Duodenal mucosa (tissue), 2 donors: ENCODE measurements at regions not wholly inside any gene's neighbourhood (a gene's known extent, or its start where the extent isn't known, plus 50 kb on each side); places are given as distances from the start of the nearest gene placed in this dataset.

ENCODE experiments used
- H3K27ac ChIP-seq: one replicate; pipeline ENCODE4 v1.7.0; 2013; ENCODE audit warnings: low read depth, low read length
- H3K27me3 ChIP-seq, 2 donors: one replicate each; pipeline ENCODE4 v1.7.0; 2013; ENCODE audit warnings: low read length in 2 of 2, control low read depth in 1 of 2; ENCODE audit not compliant: insufficient read depth in 2 of 2, control insufficient read depth in 1 of 2
- H3K36me3 ChIP-seq, 2 donors: one replicate each; pipeline ENCODE4 v1.7.0; 2013; ENCODE audit warnings: low read length in 2 of 2, control low read depth in 1 of 2; ENCODE audit not compliant: insufficient read depth in 2 of 2, control insufficient read depth in 1 of 2
- H3K4me1 ChIP-seq, 2 donors: one replicate each; pipeline ENCODE4 v1.7.0; 2013; ENCODE audit warnings: low read length in 2 of 2, control low read depth in 1 of 2; ENCODE audit not compliant: insufficient read depth in 2 of 2, control insufficient read depth in 1 of 2
- H3K4me3 ChIP-seq, 2 donors: one replicate each; pipeline ENCODE4 v1.7.0; 2013; ENCODE audit warnings: low read length in 2 of 2, low read depth in 1 of 2
- H3K9ac ChIP-seq, 2 donors: one replicate each; pipeline ENCODE4 v1.7.0; 2013; ENCODE audit warnings: low read length in 2 of 2, low read depth in 1 of 2
- H3K9me3 ChIP-seq, 2 donors: one replicate each; pipeline ENCODE4 v1.7.0; 2013; ENCODE audit warnings: low read length in 2 of 2, control low read depth in 1 of 2; ENCODE audit not compliant: control insufficient read depth in 1 of 2

DNA sequence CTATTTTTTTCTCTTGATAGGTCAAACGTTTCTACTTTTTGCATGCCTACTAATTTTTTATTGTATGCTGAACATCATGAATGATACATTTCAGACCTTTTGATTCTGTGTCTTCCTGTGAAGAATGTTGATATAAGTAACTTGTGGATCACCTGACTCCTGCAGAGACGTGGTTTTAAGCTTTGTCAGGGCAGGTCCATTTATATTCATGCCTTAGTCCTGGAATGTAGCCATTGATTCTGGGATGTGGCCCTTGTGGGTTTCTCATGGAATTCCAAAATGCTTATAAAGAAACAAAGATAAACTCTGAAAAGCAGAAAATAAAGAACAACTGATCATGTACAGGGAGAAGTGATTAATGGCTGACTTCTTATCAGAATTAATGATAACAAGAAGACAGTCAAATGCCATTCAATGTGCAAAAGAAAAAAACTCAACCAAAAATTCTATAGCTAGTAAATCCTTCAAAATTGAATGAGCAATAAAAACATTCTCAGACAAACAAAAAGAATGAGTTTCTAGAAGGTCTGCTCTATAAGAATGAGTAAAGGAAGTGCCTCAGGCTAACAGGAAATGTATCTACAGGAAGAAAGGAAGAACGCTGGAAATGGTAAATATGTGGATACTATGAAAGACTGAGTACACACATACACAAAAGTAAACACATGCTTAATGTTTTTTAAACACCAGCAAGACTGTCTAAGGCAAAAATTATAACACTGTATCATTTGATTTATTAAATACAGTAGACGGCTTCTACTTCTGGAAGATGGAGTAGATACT, 284.8 kb upstream of the DIO3 start:
- no peak overlapping the region for H3K9ac ChIP-seq
- no peaks in the 10 kb centered on the region for H3K36me3 ChIP-seq
- no peaks in the 10 kb centered on the region for H3K9me3 ChIP-seq
- H3K4me1 ChIP-seq, result no peaks in the 10 kb centered on the region
- peaks cover 0 to 6% of the 10 kb centered on the region in 2 donors for H3K27me3 ChIP-seq
- H3K4me3 ChIP-seq, result no peak overlapping the region
- H3K27ac ChIP-seq, result no peak overlapping the region

DNA sequence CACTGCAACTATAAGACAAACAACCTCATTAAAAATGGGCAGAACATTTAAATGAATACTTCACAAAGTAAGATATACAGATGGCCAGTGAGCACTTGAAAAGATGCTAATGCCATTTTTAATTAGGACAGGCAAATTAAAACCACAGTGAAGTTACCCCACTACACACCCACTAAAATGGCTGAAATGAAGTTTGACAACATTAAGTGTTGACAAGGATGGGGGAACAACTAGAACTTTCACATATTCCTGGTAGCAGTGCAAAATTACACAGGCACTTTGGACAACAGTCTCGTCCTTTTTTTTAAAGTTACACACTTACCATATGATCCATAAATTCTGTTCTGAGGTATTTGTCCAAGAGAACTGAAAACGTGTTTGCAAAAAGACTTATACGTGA, 278.9 kb upstream of the DIO3 start:
- H3K4me1 ChIP-seq, result no peaks in the 10 kb centered on the region
- no peaks in the 10 kb centered on the region for H3K36me3 ChIP-seq
- no peaks in the 10 kb centered on the region for H3K9me3 ChIP-seq
- H3K4me3 ChIP-seq, result no peak overlapping the region
- H3K27me3 ChIP-seq, result peaks cover 0 to 6% of the 10 kb centered on the region in 2 donors
- no peak overlapping the region for H3K27ac ChIP-seq
- no peak overlapping the region for H3K9ac ChIP-seq

DNA sequence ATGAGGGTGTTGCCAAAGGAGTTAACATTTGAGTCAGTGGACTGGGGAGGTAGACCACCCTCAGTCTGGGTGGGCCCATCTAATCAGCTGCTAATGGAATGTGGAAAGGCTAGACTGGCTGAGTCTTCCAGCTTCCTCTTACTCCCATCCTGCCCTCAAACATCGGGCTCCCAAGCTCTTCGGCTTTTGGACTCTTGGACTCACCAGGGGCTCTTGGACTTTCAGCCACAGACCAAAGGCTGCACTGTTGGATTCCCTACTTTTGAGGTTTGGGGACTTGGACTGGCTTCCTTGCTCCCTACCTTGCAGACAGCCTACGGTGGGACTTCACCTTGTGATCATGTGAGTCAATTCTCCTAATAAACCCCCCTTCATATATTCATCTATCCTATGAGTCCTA, 276.6 kb upstream of the DIO3 start:
- Histone ChIP-seq H3K27ac (no peak overlapping the region), H3K4me3 (no peak overlapping the region), H3K4me1 (no peaks in the 10 kb centered on the region), H3K27me3 (peaks cover 0 to 3% of the 10 kb centered on the region in 2 donors), H3K9me3 (no peaks in the 10 kb centered on the region), H3K9ac (no peak overlapping the region), H3K36me3 (no peaks in the 10 kb centered on the region)

DNA sequence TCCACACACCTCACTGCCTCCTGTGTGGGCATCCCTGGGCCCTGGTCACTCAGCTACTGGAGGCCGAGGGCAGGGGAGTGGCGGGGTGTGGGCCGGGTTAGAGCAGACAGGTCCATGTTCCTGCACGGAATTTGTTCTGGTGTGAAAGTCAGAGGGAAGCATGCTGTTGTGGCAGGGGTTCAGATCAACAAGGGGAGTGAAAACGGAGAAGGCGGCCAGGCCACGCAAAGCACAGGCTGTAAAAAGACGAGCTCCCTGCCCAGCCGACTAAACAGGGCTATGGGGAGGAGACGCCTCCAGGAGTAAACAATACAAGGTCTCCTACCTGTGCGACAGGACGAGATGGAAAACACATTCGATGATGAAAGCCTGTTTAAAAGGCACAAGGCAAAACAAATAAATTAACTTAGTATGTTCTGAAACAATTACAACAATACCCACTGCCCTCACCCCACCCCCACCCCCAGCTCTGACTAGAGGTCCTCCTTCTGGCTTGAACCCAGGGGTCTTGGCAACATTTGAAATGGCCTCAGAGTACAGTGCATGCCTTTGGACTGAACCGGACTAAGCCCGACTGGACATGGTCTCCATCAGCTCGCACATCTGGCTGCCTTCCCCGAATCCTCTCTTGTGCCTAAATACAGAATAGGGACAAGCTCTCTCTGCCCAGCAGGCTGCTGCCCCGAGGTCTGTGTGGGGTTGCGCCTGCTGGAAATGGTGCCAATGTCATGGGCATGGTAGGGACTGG, 274.9 kb upstream of the DIO3 start:
- Histone ChIP-seq H3K9ac (no peak overlapping the region), H3K9me3 (no peaks in the 10 kb centered on the region), H3K4me1 (no peaks in the 10 kb centered on the region), H3K4me3 (no peak overlapping the region), H3K36me3 (no peaks in the 10 kb centered on the region), H3K27me3 (no peaks in the 10 kb centered on the region), H3K27ac (no peak overlapping the region)

DNA sequence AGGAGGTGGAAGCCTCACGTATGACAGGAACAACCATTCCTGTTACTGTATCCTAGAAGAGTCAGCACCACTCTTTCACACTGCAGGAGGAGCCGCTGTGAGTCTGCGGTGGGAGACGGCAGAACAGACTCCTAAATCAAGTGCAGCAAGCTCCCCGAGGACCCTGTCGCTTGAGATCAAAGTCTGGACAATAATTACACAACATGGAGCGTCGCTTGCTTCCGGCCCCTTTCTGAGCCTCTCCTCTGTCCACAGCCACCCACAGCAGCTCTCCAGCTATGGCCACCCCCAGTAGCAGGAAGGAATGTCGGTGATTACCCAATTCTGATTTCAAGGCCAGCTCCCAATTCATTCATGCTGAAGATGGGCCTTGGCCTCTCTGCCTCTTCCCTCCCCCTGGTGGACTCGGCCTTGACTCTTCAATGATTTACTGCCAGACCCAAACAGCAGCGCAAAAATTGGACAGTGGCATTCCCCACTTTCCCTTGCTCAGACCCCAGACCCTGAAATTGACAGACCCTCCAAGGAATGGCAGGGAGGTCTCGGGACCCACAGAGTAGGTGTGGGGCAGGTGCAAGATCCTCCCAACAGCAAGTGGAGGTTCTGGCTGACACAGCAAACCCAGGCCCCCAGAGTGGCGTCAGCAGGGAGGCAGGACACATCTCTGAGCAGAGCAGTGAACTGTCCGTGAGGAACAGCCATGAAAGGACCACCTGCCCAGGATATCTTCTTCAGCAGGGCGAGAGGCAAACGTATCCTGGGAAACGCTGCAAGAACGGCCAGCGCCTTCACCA, 272.7 kb upstream of the DIO3 start:
- Histone ChIP-seq H3K27ac (no peak overlapping the region), H3K4me1 (no peaks in the 10 kb centered on the region), H3K4me3 (no peak overlapping the region), H3K27me3 (no peaks in the 10 kb centered on the region), H3K9ac (no peak overlapping the region), H3K36me3 (no peaks in the 10 kb centered on the region), H3K9me3 (no peaks in the 10 kb centered on the region)

DNA sequence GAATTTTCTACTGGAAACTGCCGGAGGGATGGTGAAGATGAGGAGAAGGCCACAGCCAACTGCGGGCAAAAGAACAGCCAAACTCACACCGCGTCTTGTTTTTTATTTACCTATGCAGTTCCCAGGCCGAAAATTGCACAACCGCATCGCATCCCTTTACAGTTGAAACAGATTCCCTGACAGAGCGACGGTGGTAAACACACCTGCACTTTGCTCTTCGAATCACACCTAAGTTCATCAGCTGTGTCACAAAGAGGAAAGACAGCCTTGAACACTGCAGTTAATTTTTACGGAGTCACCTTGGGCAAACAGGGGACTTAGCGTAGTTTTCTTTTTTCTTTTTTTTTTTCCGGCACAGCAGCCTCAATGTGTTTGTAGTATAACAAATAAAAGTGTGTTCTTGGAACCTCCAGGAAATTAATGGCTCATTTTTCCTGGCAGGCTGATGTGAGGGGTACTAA, 272.0 kb upstream of the DIO3 start:
- no peaks in the 10 kb centered on the region for H3K36me3 ChIP-seq
- no peak overlapping the region for H3K4me3 ChIP-seq
- no peaks in the 10 kb centered on the region for H3K4me1 ChIP-seq
- no peak overlapping the region for H3K9ac ChIP-seq
- no peaks in the 10 kb centered on the region for H3K27me3 ChIP-seq
- H3K9me3 ChIP-seq, result no peaks in the 10 kb centered on the region
- H3K27ac ChIP-seq, result no peak overlapping the region

DNA sequence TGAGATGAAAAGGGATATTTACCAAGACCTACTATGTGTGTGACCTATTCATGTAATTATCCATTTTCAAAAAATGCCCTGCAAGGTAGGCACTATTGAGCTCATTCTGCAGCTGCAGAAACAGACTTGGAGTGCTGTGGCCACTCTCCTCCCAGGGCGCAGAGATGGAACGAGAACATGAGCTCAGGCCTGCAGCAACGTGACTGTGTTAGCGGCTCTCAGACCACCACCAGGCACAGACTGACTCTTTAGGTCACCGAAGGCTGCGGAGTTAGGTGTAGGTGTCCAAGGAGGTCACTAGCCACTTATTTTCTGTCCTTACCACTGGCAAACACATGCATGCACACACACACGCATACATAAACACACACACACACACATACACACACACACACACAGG, 271.4 kb upstream of the DIO3 start:
- Histone ChIP-seq H3K4me1 (no peaks in the 10 kb centered on the region), H3K27me3 (no peaks in the 10 kb centered on the region), H3K9me3 (no peaks in the 10 kb centered on the region), H3K36me3 (no peaks in the 10 kb centered on the region), H3K4me3 (no peak overlapping the region), H3K9ac (no peak overlapping the region), H3K27ac (no peak overlapping the region)

DNA sequence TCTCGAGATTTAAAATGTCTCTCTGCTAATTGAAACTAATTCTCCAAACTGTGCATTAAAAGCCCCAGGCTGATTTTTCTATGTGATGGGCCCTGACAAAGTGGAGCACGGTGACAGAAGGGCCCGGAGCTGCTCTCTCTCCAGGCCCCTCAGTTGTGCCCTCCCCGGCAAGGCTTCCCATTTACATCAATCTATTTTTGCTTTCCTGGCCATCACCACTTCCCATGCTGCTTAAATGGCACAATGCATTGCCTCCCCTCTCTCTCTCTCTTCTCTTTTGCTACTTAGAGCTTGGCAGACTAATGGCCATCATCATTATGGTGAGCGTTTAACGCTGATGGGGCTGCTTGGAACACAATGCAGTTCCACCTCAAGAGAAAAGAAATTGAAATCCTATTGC, 270.7 kb upstream of the DIO3 start:
- Histone ChIP-seq H3K9ac (no peak overlapping the region), H3K27me3 (no peaks in the 10 kb centered on the region), H3K4me1 (no peaks in the 10 kb centered on the region), H3K4me3 (no peak overlapping the region), H3K9me3 (no peaks in the 10 kb centered on the region), H3K27ac (no peak overlapping the region), H3K36me3 (no peaks in the 10 kb centered on the region)

DNA sequence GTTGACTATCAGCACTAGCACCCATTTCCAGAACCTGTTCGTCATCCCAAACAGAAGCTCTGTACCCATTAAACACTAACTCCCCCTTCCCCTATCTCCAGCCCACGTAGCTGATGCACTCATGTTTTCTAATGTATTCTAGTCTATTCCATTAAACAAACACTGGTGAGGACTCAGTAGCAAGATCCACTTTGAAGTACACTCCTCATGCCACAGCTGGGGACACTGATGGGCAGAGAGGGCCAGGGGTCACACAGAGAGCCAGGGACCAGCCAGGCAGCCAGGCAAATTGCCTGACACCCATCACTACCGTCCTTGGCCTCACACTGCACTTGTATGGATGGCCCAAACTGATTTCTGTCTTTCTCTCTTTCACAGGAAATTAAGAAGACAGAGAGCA, 269.9 kb upstream of the DIO3 start:
- no peak overlapping the region for H3K9ac ChIP-seq
- H3K27ac ChIP-seq, result no peak overlapping the region
- H3K9me3 ChIP-seq, result no peaks in the 10 kb centered on the region
- no peaks in the 10 kb centered on the region for H3K4me1 ChIP-seq
- H3K4me3 ChIP-seq, result no peak overlapping the region
- H3K36me3 ChIP-seq, result no peaks in the 10 kb centered on the region
- H3K27me3 ChIP-seq, result no peaks in the 10 kb centered on the region

DNA sequence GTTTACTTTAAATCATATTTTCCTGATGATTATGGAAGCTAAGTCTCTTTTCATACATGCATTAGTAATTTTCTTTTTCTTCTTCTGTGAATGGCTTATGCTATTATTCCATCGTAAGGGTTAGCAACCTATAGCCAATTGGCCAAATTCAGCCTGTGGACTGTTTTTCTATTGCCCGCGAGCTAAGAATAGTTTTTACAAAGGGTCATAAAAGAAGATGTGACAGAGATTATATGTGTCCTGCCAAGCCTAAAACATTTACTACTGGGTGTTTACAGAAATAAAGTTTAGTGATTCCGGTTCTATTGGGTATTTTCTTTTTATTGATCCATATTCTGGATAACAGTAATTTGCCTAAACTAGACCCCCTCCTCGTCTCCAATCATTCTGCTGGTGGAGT, 268.8 kb upstream of the DIO3 start:
- Histone ChIP-seq H3K27ac (no peak overlapping the region), H3K9ac (no peak overlapping the region), H3K36me3 (no peaks in the 10 kb centered on the region), H3K27me3 (no peaks in the 10 kb centered on the region), H3K9me3 (no peaks in the 10 kb centered on the region), H3K4me3 (no peak overlapping the region), H3K4me1 (no peaks in the 10 kb centered on the region)
